Activated CD4-positive, CD25-positive, alpha-beta regulatory T cell treated with anti-CD3 and anti-CD28 coated beads, Interleukin-2, amount 50 U/mL, for 72 hours (primary cell): ENCODE measurements at regions not wholly inside any gene's neighbourhood (a gene's known extent, or its start where the extent isn't known, plus 50 kb on each side); places are given as distances from the start of the nearest gene placed in this dataset.

Experiments used
- DNase-seq: peaks from one replicate; pipeline ENCODE4 v3.0.0; 2021

GRCh38 chr12:107533218-107533617 lies 152.4 kb upstream of the PWP1 start:
- no peak for DNase-seq

GRCh38 chr12:107536613-107537012 lies 149.0 kb upstream of the PWP1 start:
- DNase-seq: no peak

- no peak for DNase-seq
Measured at GRCh38 chr12:107537464-107538119, 148.0 kb upstream of the PWP1 start.

- DNase-seq: no peak
Measured at GRCh38 chr12:107539196-107539939, 146.2 kb upstream of the PWP1 start.

- DNase-seq: no peak
Measured at GRCh38 chr12:107541001-107541705, 144.4 kb upstream of the PWP1 start.

- DNase-seq: no peak
Measured at GRCh38 chr12:107543416-107543815, 142.2 kb upstream of the PWP1 start.

- no peak for DNase-seq
Measured at GRCh38 chr12:107543841-107544240, 141.8 kb upstream of the PWP1 start.

GRCh38 chr12:107544937-107545336 lies 140.7 kb upstream of the PWP1 start:
- no peak for DNase-seq

- no peak for DNase-seq
Measured at GRCh38 chr12:107545737-107546353, 139.8 kb upstream of the PWP1 start.

GRCh38 chr12:107547389-107547788 lies 138.2 kb upstream of the PWP1 start:
- DNase-seq: no peak

- no peak for DNase-seq
Measured at GRCh38 chr12:107549651-107550480, 135.7 kb upstream of the PWP1 start.

GRCh38 chr12:107551434-107551833 lies 134.2 kb upstream of the PWP1 start:
- no peak for DNase-seq

- no peak for DNase-seq
Measured at GRCh38 chr12:107552263-107552662, 133.3 kb upstream of the PWP1 start.

GRCh38 chr12:107553211-107553765 lies 132.3 kb upstream of the PWP1 start:
- no peak for DNase-seq

- no peak for DNase-seq
Measured at GRCh38 chr12:107554941-107555340, 130.7 kb upstream of the PWP1 start.

- DNase-seq: no peak
Measured at GRCh38 chr12:107557026-107557425, 128.6 kb upstream of the PWP1 start.

- DNase-seq: no peak
Measured at GRCh38 chr12:107557589-107558100, 128.0 kb upstream of the PWP1 start.

- DNase-seq: no peak
Measured at GRCh38 chr12:107558141-107558815, 127.3 kb upstream of the PWP1 start.

GRCh38 chr12:107558816-107559382 lies 126.7 kb upstream of the PWP1 start:
- DNase-seq: no peak

GRCh38 chr12:107560165-107560898 lies 125.3 kb upstream of the PWP1 start:
- no peak for DNase-seq
